Middle frontal gyrus (tissue), 1 donor: ENCODE measurements at regions not wholly inside any gene's neighbourhood (a gene's known extent, or its start where the extent isn't known, plus 50 kb on each side); places are given as distances from the start of the nearest gene placed in this dataset.

Source experiments
- DNase-seq: peaks from one replicate; pipeline ENCODE4 v3.0.0-alpha.2; 2015; ENCODE audit warnings: low spot score; ENCODE audit errors: extremely low spot score

GRCh38 chr2:71736986-71737385, 283.6 kb downstream of the DYSF start:
- no peak for DNase-seq

- DNase-seq = no peak
Measured at GRCh38 chr2:71736091-71736861, 282.9 kb downstream of the DYSF start.
